Lung (tissue), 11 donors: ENCODE measurements at regions not wholly inside any gene's neighbourhood (a gene's known extent, or its start where the extent isn't known, plus 50 kb on each side); places are given as distances from the start of the nearest gene placed in this dataset.

Source experiments
- ATAC-seq: fragments of 200-7000 bp; cut with Tn5 transposase; one replicate; pipeline ENCODE4 v1.9.1; 2020; ENCODE audit warnings: moderate number of reproducible peaks; ENCODE audit not compliant: insufficient read depth, low FRiP score
- DNase-seq, 3 donors: peaks; one replicate each; pipeline ENCODE4 v3.0.0-alpha.2; 2013 to 2017
- H3K27ac ChIP-seq, 2 donors: one replicate each; pipeline ENCODE4 v1.5.1; 2013; ENCODE audit warnings: mild to moderate bottlenecking in 2 of 2, moderate library complexity in 2 of 2, control low read depth in 1 of 2, inconsistent platforms in 1 of 2, low read depth in 1 of 2, low read length in 1 of 2
- H3K27me3 ChIP-seq, 3 donors: one replicate each; pipeline ENCODE4 v1.5.1; 2013; ENCODE audit warnings: low read length in 2 of 3; ENCODE audit not compliant: control insufficient read depth in 3 of 3, insufficient read depth in 3 of 3
- H3K36me3 ChIP-seq, 4 donors: one replicate each; pipeline ENCODE4 v1.5.1; 2013; ENCODE audit warnings: low read length in 4 of 4, mild to moderate bottlenecking in 1 of 4, moderate library complexity in 1 of 4; ENCODE audit not compliant: control insufficient read depth in 4 of 4, insufficient read depth in 4 of 4
- H3K4me1 ChIP-seq, 5 donors: one replicate each; pipeline ENCODE4 v1.5.1; 2013; ENCODE audit warnings: low read length in 5 of 5, mild to moderate bottlenecking in 2 of 5, moderate library complexity in 1 of 5; ENCODE audit not compliant: control insufficient read depth in 5 of 5, insufficient read depth in 5 of 5
- H3K4me3 ChIP-seq: one replicate; pipeline ENCODE4 v1.5.1; 2013; ENCODE audit warnings: mild to moderate bottlenecking, control low read depth, moderate library complexity
- H3K9ac ChIP-seq, 2 donors: one replicate each; pipeline ENCODE4 v1.5.1; 2013; ENCODE audit warnings: low read length in 2 of 2, control low read depth in 1 of 2; ENCODE audit not compliant: insufficient read depth in 1 of 2
- H3K9me3 ChIP-seq, 4 donors: one replicate each; pipeline ENCODE4 v1.5.1; 2013; ENCODE audit warnings: low read length in 3 of 4, mild to moderate bottlenecking in 1 of 4, moderate library complexity in 1 of 4; ENCODE audit not compliant: control insufficient read depth in 4 of 4, insufficient read depth in 3 of 4
- CTCF ChIP-seq: IDR thresholded peaks from 2 replicates; pipeline ENCODE4 v1.5.1; 2012; ENCODE audit warnings: mild to moderate bottlenecking; ENCODE audit errors: control extremely low read depth, extremely low read depth
- WGBS, 2 donors: extraction: QIAGEN DNeasy Blood & Tissue Kit; methylation state at CpG; one replicate each; pipeline ENCODE4 v1.1.7; 2013; 5-methylcytosine and 5-hydroxymethylcytosine counted together
- donor health status: control.
- donor health status: control.
- donor health status: Bipolar disorder and iron deficiency.
- donor health status: healthy.
- donor health status: DM: yes; HTN: yes; CAD: no.

- Histone ChIP-seq H3K36me3 (no peaks in the 10 kb centered on the region), H3K27ac (no peak overlapping the region), H3K27me3 (no peaks in the 10 kb centered on the region), H3K9ac (no peak overlapping the region), H3K4me3 (no peak overlapping the region), H3K4me1 (no peaks in the 10 kb centered on the region), H3K9me3 (no peaks in the 10 kb centered on the region)
- no peak for ATAC-seq
- no peak for TF ChIP-seq CTCF
- WGBS, 2 donors: 73 to 80% methylated on average over 1 of the region's 1 CpG
- DNase-seq: no peak
Measured at GRCh38 chrX:95076449-95076848, 1402.4 kb downstream of the FAM133A start.

- 78 to 82% methylated on average over 4 of the region's 4 CpGs for WGBS, 2 donors
Measured at GRCh38 chrX:95101851-95102390, 1427.9 kb downstream of the FAM133A start.

GRCh38 chrX:95117556-95117955 lies 1443.5 kb downstream of the FAM133A start:
- no peaks in the 10 kb centered on the region for H3K4me1 ChIP-seq
- ATAC-seq: no peak
- no peak overlapping the region for H3K9ac ChIP-seq
- DNase-seq: no peak
- no peaks in the 10 kb centered on the region for H3K36me3 ChIP-seq
- H3K27ac ChIP-seq: no peak overlapping the region
- H3K4me3 ChIP-seq: no peak overlapping the region
- H3K9me3 ChIP-seq: peaks cover 0 to 10% (median 5%) of the 10 kb centered on the region in 4 donors
- TF ChIP-seq CTCF: no peak
- H3K27me3 ChIP-seq: no peaks in the 10 kb centered on the region

More at GRCh38 chrX:95101851-95102390, 1427.9 kb downstream of the FAM133A start:
- TF ChIP-seq CTCF: no peak
- H3K4me1 ChIP-seq: no peaks in the 10 kb centered on the region
- no peaks in the 10 kb centered on the region for H3K9me3 ChIP-seq
- H3K27me3 ChIP-seq: peaks cover 0 to 5% (median 0%) of the 10 kb centered on the region in 3 donors
- no peaks in the 10 kb centered on the region for H3K36me3 ChIP-seq
- no peak overlapping the region for H3K4me3 ChIP-seq
- DNase-seq (no peak), ATAC-seq (no peak)
- no peak overlapping the region for H3K27ac ChIP-seq
- H3K9ac ChIP-seq: no peak overlapping the region

- no peaks in the 10 kb centered on the region for H3K9me3 ChIP-seq
- H3K4me1 ChIP-seq: no peaks in the 10 kb centered on the region
- 69 to 91% methylated on average over 4 of the region's 4 CpGs for WGBS, 2 donors
- TF ChIP-seq CTCF: no peak
- no peaks in the 10 kb centered on the region for H3K36me3 ChIP-seq
- H3K9ac ChIP-seq: no peak overlapping the region
- ATAC-seq (no peak), DNase-seq (no peak)
- H3K27ac ChIP-seq: no peak overlapping the region
- H3K27me3 ChIP-seq: no peaks in the 10 kb centered on the region
- H3K4me3 ChIP-seq: no peak overlapping the region
Measured at GRCh38 chrX:95145848-95146490, 1472.0 kb downstream of the FAM133A start.
